HepG2 (cell line): ENCODE measurements at regions not wholly inside any gene's neighbourhood (a gene's known extent, or its start where the extent isn't known, plus 50 kb on each side); places are given as distances from the start of the nearest gene placed in this dataset.

ENCODE experiments used
- ATAC-seq: fragments of 200-7000 bp; cut with Tn5 transposase; 3 replicates; pipeline ENCODE4 v1.9.1; 2020; ENCODE audit warnings: mild to moderate bottlenecking, moderate library complexity
- BruUV-seq: library from RNA; stranded (reverse); fragments of 400-500 nt; replicated peaks from 2 replicates; lab custom pipeline; 2021; lab: Mats Ljungman, UMichigan
- CTCF ChIA-PET: fragments of 300-600 bp; formaldehyde crosslinking; extraction: SDS; loops from one replicate; lab custom pipeline; 2021; ENCODE audit warnings: low total read pairs, inconsistent platforms, low intra/inter-chr PET ratio; lab: Yijun Ruan, JAX
- POLR2A ChIA-PET: fragments of 350-600 bp; sonication (Branson Sonifier 250); formaldehyde crosslinking; loops from one replicate; lab custom pipeline; 2020; ENCODE audit warnings: antibody characterized with exemption, inconsistent platforms; lab: Yijun Ruan, JAX
- DNase-seq: peaks from one replicate; pipeline ENCODE4 v3.0.0-alpha.2; 2015; ENCODE audit warnings: low spot score
- FAIRE-seq: peaks from 3 replicates; lab custom pipeline; 2011; peaks lifted over from hg19 to GRCh38; lab: Jason Lieb, UNC
- H2AFZ ChIP-seq: one replicate; pipeline ENCODE4 v1.6.1; 2011; ENCODE audit warnings: low read length, inconsistent platforms
- H3K27ac ChIP-seq: fragments of 300-600 bp; 3 replicates; pipeline ENCODE4 v1.8.0; 2011; ENCODE audit warnings: mixed run types, mild to moderate bottlenecking, mixed read lengths, low read length, inconsistent platforms; ENCODE audit not compliant: insufficient read depth; ENCODE audit errors: extremely low read length
- H3K27me3 ChIP-seq, 2 experiments: fragments of 200-600 bp in 1 of 2; 2 replicates in 1 of 2; 3 replicates in 1 of 2; pipeline versions ENCODE4 v1.6.0 to v1.8.0; 2011; ENCODE audit warnings: low read length in 2 of 2, mild to moderate bottlenecking in 2 of 2, moderate library complexity in 2 of 2, inconsistent platforms in 1 of 2; ENCODE audit not compliant: insufficient read depth in 2 of 2, control insufficient read depth in 1 of 2
- H3K36me3 ChIP-seq, 2 experiments: fragments of 200-600 bp in 1 of 2; replicated peaks in 1 of 2; 2 replicates in 1 of 2; 3 replicates in 1 of 2; pipeline versions ENCODE4 v1.5.1 to v1.8.0; 2011; ENCODE audit warnings: low read length in 2 of 2, inconsistent platforms in 1 of 2; ENCODE audit not compliant: insufficient read depth in 2 of 2, control insufficient read depth in 1 of 2
- H3K4me1 ChIP-seq: 2 replicates; pipeline ENCODE4 v1.5.1; 2012; ENCODE audit warnings: low read length, inconsistent platforms; ENCODE audit not compliant: insufficient read depth
- H3K4me2 ChIP-seq: 2 replicates; pipeline ENCODE4 v1.6.0; 2011; ENCODE audit warnings: low read depth, low read length, inconsistent platforms
- H3K4me3 ChIP-seq, 3 experiments: fragments of 200-600 bp in 1 of 3; sonication (generic), shearing (Covaris generic) in 1 of 3; replicated peaks in 1 of 3; 2 replicates each; pipeline ENCODE4 v1.5.1; 2011 to 2016; ENCODE audit warnings: low read length in 3 of 3, inconsistent platforms in 2 of 3, low read depth in 2 of 3, mild to moderate bottlenecking in 2 of 3, control low read depth in 1 of 3, mixed read lengths in 1 of 3; ENCODE audit not compliant: insufficient read depth in 1 of 3
- H3K79me2 ChIP-seq: one replicate; pipeline ENCODE4 v1.6.1; 2011; ENCODE audit warnings: low read length, inconsistent platforms; ENCODE audit not compliant: insufficient read depth
- H3K9ac ChIP-seq: 2 replicates; pipeline ENCODE4 v1.6.0; 2011; ENCODE audit warnings: mild to moderate bottlenecking, low read depth, low read length, inconsistent platforms; ENCODE audit not compliant: insufficient read depth
- H3K9me3 ChIP-seq: 2 replicates; pipeline ENCODE4 v1.5.1; 2012; ENCODE audit warnings: mild to moderate bottlenecking, low read length
- H4K20me1 ChIP-seq: 2 replicates; pipeline ENCODE4 v1.6.0; 2011; ENCODE audit warnings: inconsistent platforms, mild to moderate bottlenecking, low read length, moderate library complexity; ENCODE audit not compliant: insufficient read depth
- ARID2 ChIP-seq: sonication (generic); formaldehyde crosslinking; IDR thresholded peaks from 2 replicates; pipeline ENCODE4 v1.8.1; 2022; ENCODE audit warnings: mild to moderate bottlenecking, missing genetic modification reagents, borderline replicate concordance
- CAMTA2 ChIP-seq: sonication (generic); formaldehyde crosslinking; IDR thresholded peaks from 2 replicates; pipeline ENCODE4 v1.4.0; 2020; ENCODE audit warnings: mild to moderate bottlenecking, missing genetic modification reagents, borderline replicate concordance
- EEA1 ChIP-seq: sonication (generic); formaldehyde crosslinking; IDR thresholded peaks from 2 replicates; pipeline ENCODE4 v1.5.1; 2020; ENCODE audit warnings: mild to moderate bottlenecking, missing genetic modification reagents, borderline replicate concordance
- HNRNPK ChIP-seq: fragments of 200-400 bp; formaldehyde crosslinking; IDR thresholded peaks from 2 replicates; pipeline ENCODE4 v1.6.1; 2018; ENCODE audit warnings: low read length, low read depth, moderate library complexity, mild to moderate bottlenecking; ENCODE audit not compliant: poor library complexity, severe bottlenecking
- NCOA1 ChIP-seq: sonication (generic); formaldehyde crosslinking; IDR thresholded peaks from 2 replicates; pipeline ENCODE4 v1.9.0; 2021; ENCODE audit warnings: missing genetic modification reagents
- NCOA5 ChIP-seq: sonication (generic); formaldehyde crosslinking; IDR thresholded peaks from 2 replicates; pipeline ENCODE4 v1.4.0; 2020; ENCODE audit warnings: missing genetic modification reagents
- REXO4 ChIP-seq: sonication (generic); formaldehyde crosslinking; IDR thresholded peaks from 2 replicates; pipeline ENCODE4 v1.8.0; 2022; ENCODE audit warnings: missing genetic modification reagents, mild to moderate bottlenecking, borderline replicate concordance
- TEAD2 ChIP-seq: sonication (generic); formaldehyde crosslinking; IDR thresholded peaks from 2 replicates; pipeline ENCODE4 v1.9.0; 2021; ENCODE audit warnings: missing genetic modification reagents
- ZNF20 ChIP-seq: sonication (generic); formaldehyde crosslinking; IDR thresholded peaks from 2 replicates; pipeline ENCODE4 v1.4.0; 2020; ENCODE audit warnings: mild to moderate bottlenecking, moderate library complexity, missing genetic modification reagents
- ZNF235 ChIP-seq: sonication (generic); formaldehyde crosslinking; IDR thresholded peaks from 2 replicates; pipeline ENCODE4 v1.8.1; 2023; ENCODE audit warnings: mild to moderate bottlenecking, missing genetic modification reagents, borderline replicate concordance
- ZNF577 ChIP-seq: sonication (generic); formaldehyde crosslinking; IDR thresholded peaks from 2 replicates; pipeline ENCODE4 v1.4.0; 2020; ENCODE audit warnings: mild to moderate bottlenecking, low read depth, missing genetic modification reagents, borderline replicate concordance
- ZNF589 ChIP-seq: sonication (generic); formaldehyde crosslinking; conservative IDR thresholded peaks from 2 replicates; pipeline ENCODE4 v1.8.0; 2022; ENCODE audit warnings: mild to moderate bottlenecking, moderate library complexity, missing genetic modification reagents
- ZNF7 ChIP-seq: IDR thresholded peaks from 2 replicates; pipeline ENCODE4 v1.6.1; 2016; ENCODE audit warnings: missing biosample characterization, missing genetic modification reagents
- ZNF737 ChIP-seq: sonication (generic); formaldehyde crosslinking; IDR thresholded peaks from 2 replicates; pipeline ENCODE4 v1.5.0; 2020; ENCODE audit warnings: missing genetic modification reagents, mild to moderate bottlenecking, borderline replicate concordance
- ZNF776 ChIP-seq: sonication (generic); formaldehyde crosslinking; IDR thresholded peaks from 2 replicates; pipeline ENCODE4 v1.4.0; 2020; ENCODE audit warnings: mild to moderate bottlenecking, missing genetic modification reagents
- WGBS: methylation state at CpG from one replicate; pipeline ENCODE4 v1.1.6; 2017; ENCODE audit warnings: low lambda C conversion rate; 5-methylcytosine and 5-hydroxymethylcytosine counted together
- in situ Hi-C: cut with HindIII; loops from 2 replicates; pipeline ENCODE4 v1.10.0; 2017; ENCODE audit warnings: low pct_unique_long_range_greater_than_20kb; ENCODE audit not compliant: extremely low pct_ligation_motif_present
- intact Hi-C: fragments of 100-400 bp; cut with micrococcal nuclease; formaldehyde crosslinking; loops from one replicate; pipeline ENCODE4 v1.10.0; 2022; ENCODE audit not compliant: unreplicated experiment
- TF ChIP-seq, protein P1 (sequence below): sonication (generic); formaldehyde crosslinking; IDR thresholded peaks from 2 replicates; pipeline ENCODE4 v1.8.0; 2022; ENCODE audit warnings: missing genetic modification reagents, low read depth, mild to moderate bottlenecking, borderline replicate concordance
- TF ChIP-seq, protein P2 (sequence below): sonication (generic); formaldehyde crosslinking; IDR thresholded peaks from 2 replicates; pipeline ENCODE4 v1.8.0; 2022; ENCODE audit warnings: low read depth, missing genetic modification reagents
- TF ChIP-seq, protein P3 (sequence below): IDR thresholded peaks from 2 replicates; pipeline ENCODE4 v1.6.1; 2018; ENCODE audit warnings: missing genetic modification reagents

DNA sequence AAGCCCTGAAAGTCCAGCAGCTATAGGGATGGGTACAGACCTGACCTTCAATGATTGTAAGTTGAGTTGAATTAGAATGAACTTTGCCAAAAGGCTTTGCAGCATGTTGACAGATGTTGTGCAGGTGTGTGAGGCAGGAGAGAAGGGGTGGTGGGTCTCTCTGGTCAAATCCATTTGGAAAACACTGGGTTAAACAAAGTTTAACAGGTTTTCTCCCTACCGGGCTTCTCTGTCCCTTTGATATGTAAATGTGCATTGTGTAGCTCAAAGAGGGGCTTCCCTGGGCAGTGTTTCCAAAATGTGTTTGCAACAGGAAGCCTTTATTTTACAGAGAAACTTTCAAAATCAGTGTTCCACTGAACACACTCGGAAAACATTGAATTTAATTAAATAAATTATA, 72.1 kb upstream of the BRINP1 start:
- ChIA-PET POLR2A (no interaction called here), CTCF (no interaction called here)
- ATAC-seq (no peak), DNase-seq (no peak), FAIRE-seq (no peak)
- Histone ChIP-seq H3K4me2 (no peak overlapping the region), H3K9me3 (no peaks in the 10 kb centered on the region), H3K79me2 (no peaks in the 10 kb centered on the region), H2AFZ (no peak overlapping the region), H3K36me3 (no peaks in the 10 kb centered on the region), H3K4me3 (no peak overlapping the region), H4K20me1 (no peaks in the 10 kb centered on the region), H3K27me3 (no peaks in the 10 kb centered on the region), H3K9ac (no peak overlapping the region), H3K4me1 (no peaks in the 10 kb centered on the region), H3K27ac (no peak overlapping the region)
- in situ Hi-C loops (no loop called here), intact Hi-C loops (no loop called here)
- no TSS peak for BruUV-seq
- WGBS = 0% methylated on average over 2 of the region's 2 CpGs
- no peak for TF ChIP-seq TEAD2 (CRISPR knock-in tag)
- TF ChIP-seq EEA1 (CRISPR knock-in tag) = no peak
- no peak for TF ChIP-seq CAMTA2 (CRISPR knock-in tag)
- TF ChIP-seq NCOA1 (CRISPR knock-in tag) = no peak
- no peak for TF ChIP-seq ZNF7 (CRISPR knock-in tag)
- no peak for TF ChIP-seq ARID2
- TF ChIP-seq ZNF776 (CRISPR knock-in tag) = no peak
- TF ChIP-seq, protein P1, sequence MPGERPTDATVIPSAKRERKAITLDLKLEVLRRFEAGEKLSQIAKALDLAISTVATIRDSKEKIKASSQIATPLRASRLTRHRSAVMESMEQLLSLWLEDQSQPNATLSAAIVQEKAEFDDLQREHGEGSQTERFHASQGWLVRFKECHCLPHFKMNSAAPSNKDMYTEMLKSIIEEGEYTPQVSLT (CRISPR knock-in tag) = no peak
- no peak for TF ChIP-seq ZNF577 (CRISPR knock-in tag)
- no peak for TF ChIP-seq NCOA5 (CRISPR knock-in tag)
- TF ChIP-seq, protein P2, sequence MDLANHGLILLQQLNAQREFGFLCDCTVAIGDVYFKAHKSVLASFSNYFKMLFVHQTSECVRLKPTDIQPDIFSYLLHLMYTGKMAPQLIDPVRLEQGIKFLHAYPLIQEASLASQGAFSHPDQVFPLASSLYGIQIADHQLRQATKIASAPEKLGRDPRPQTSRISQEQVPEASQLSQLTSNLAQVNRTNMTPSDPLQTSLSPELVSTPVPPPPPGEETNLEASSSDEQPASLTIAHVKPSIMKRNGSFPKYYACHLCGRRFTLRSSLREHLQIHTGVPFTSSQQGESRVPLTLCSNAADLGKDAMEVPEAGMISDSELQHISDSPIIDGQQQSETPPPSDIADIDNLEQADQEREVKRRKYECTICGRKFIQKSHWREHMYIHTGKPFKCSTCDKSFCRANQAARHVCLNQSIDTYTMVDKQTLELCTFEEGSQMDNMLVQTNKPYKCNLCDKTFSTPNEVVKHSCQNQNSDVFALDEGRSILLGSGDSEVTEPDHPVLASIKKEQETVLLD = no peak
- TF ChIP-seq, protein P3, sequence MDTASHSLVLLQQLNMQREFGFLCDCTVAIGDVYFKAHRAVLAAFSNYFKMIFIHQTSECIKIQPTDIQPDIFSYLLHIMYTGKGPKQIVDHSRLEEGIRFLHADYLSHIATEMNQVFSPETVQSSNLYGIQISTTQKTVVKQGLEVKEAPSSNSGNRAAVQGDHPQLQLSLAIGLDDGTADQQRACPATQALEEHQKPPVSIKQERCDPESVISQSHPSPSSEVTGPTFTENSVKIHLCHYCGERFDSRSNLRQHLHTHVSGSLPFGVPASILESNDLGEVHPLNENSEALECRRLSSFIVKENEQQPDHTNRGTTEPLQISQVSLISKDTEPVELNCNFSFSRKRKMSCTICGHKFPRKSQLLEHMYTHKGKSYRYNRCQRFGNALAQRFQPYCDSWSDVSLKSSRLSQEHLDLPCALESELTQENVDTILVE (CRISPR knock-in tag) = no peak
- TF ChIP-seq REXO4 (CRISPR knock-in tag) = no peak
- TF ChIP-seq ZNF589 (CRISPR knock-in tag) = no peak
- no peak for TF ChIP-seq ZNF235
- no peak for TF ChIP-seq ZNF20 (CRISPR knock-in tag)
- no peak for TF ChIP-seq HNRNPK
- TF ChIP-seq ZNF737 (CRISPR knock-in tag) = no peak
